Middle frontal gyrus (tissue), 1 donor: ENCODE measurements at regions not wholly inside any gene's neighbourhood (a gene's known extent, or its start where the extent isn't known, plus 50 kb on each side); places are given as distances from the start of the nearest gene placed in this dataset.

Source experiments
- DNase-seq: peaks from one replicate; pipeline ENCODE4 v3.0.0-alpha.2; 2015; ENCODE audit warnings: low spot score; ENCODE audit errors: extremely low spot score

DNA sequence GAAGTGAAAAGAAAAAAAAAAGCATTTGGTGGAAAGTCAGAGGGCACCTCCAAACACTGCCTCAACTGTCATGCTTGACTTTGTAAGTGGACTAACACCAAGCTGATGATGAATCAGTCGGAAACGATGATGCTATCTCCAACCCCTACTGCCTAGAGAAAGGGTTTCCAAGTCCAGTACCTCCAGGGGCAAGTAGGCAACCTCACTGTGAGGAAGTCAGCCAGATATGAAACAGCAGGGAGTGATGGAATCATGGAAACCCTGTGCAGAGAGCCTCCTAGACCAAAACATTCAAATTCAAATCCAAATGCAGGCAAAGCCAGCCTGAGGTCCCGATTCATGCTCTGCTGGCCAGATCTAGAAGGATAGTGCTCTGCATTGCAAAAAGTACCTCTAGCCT is 100.9 kb upstream of the SERP2 start:
- DNase-seq, result no peak

DNA sequence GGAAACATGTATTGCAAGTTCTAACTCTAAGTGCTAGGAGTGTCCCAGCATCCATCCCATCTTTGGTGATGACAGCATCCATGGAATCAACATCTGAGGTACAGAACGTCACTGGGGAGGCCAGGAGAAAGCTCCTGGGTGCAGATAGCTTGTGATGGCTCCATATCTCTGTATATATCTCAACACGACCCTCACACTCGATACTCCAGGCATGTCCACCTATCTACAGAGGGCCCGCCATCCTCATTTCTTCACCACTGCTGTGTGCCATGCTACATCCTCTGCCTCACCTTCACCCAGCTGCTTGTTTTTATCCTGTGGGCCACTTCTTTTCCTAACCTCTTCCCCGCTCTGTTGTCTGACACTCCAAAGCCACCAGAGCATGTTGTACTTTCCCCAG is 100.4 kb upstream of the SERP2 start:
- DNase-seq, result no peak

DNA sequence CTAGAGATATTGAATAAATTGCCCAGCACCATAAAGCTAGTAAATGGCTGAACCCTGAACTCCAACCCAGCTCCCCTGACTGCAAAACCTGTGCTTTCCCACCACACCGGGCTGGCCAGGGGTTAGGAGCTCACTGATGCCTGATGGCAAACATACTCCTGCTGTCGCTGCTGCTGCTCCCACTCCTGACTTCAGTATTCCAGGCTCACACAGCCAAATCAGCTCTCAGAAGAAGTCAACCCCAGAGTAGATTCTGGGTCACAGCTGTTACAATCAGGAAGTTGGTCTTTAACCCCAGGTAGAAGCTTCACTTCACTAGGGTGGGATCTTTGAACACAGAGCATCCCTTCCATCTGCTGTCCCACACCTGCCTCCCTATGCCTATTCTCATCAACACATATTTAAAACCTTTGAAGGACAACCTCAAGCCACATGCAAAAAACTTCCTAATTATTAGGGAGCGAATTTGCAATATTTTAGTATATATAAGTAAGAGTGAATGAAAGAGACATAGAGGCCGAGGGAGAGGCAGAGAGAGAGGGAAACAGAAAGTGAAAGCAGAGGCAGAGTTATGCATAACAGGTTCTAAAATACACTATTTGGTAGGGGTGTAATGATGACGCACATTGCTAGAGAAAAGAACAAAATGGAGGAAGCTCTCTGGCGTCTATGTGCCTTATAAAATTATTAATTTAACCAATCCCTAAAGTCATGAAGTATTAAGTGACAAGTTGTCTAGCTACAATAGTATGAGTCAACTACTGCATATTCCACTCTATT is 99.4 kb upstream of the SERP2 start:
- no peak for DNase-seq

DNA sequence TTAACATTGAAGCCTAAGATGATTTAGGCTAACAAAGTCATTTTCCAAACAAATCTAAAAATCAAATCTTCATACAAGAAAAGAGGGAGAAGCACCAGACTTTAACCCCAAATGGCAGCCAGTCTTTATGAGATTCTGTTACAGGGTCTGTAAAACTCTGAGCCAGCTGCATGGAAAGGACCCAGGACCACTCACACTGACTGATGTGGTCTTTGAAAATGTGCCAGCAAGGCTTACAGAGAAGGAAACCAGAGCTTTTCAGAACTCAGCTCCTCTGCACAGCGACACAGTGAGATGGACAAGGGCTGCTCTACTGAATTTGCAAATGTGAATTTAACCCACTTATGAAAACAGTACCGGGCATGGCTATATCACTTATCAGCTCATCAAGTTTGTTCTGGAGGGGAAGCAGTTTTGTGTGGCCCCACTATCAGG is 98.8 kb upstream of the SERP2 start:
- DNase-seq, result no peak

DNA sequence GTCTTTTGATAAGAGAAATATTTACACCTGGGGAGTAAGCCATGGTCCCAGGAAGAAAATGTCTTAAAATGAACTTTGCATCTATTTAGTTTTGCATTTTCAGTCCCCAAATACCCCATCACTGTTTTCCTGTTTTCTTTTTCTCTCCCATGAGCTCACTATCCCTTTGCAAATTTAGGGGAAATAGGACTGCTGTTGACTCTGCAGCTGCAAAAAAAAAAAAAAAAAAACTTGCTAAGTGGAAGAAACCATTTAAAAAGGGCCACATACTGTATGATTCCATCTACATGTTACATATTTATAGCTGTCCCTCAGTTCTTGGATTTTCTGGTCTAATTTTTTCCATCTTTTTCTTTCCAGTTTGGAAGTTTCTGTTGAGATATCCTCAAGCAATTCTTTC is 98.2 kb upstream of the SERP2 start:
- DNase-seq, result no peak

DNA sequence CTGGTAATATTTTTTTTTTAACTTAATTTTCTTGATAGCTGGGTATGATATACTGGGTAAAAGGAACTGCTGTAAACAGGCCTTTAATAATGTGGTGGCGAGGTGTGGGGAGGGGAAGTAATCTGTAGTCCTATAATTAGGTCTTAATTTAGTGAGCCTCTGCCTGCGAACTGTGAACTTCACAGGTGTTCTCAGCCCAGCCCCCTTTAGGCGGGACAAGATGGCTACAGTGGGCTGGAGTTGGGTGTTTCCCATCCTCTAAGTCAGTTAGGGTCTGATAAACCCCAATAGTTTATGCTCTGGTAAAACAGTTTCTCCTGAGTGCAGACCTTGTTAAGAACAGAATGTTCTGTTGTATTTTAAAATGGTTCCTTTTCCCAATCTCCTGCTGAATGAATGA is 97.6 kb upstream of the SERP2 start:
- DNase-seq, result no peak

DNA sequence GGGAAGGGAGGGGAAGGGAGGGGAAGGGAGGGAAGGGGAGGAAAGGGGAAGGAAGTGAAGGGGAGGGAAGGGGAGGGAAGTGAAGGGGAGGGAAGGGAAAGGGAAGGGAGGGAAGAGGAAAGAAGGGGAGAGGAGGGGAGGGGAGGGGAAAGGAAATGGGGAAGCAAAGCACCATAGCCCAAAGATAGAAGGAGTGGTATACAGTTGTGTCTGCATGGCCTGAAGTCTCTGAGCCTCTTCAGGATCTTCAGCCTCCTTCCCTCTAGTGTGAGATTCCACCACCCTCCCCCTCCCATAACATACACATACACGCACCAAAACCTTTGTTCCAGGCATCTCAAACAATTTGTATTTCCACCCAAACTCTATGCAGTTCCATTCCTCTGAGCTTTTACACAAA is 96.2 kb upstream of the SERP2 start:
- DNase-seq, result no peak

DNA sequence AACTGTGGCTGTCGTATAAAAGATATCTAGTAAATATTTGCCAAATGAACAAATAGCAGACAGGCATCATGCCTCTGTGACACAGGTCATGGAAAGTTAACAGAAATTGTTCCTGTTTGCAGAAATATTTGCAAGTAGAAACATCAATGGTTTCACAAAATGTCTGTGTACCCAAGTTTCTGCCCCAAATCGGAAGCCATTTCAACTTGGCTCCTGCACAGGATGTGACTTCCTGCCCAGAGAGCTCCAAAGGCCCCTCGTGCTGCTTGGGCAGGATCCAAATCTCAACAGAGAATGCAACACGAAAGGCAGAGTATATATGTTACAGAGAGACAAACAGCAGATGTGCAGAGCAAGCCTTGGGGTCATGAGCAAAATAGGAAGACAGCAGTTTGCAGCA is 95.5 kb upstream of the SERP2 start:
- DNase-seq, result no peak

DNA sequence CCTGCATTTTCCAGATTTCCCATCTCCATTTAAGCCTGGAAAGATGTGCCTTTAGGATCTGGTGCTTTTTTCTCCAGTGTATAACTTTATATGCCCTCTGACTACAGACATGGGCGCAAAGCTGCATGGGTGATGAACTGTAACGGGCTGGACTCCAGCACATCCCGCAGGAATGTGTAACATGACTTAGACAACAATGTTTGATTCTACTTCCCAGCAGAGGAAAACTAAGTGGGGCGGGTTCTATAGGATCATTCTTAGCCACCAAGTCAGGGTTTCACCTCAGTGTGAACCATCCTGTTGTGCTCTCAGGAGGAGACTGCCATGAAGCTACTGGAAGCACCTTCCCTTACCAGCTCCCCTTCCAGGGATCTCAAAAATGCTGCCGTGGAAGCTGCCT is 93.2 kb upstream of the SERP2 start:
- no peak for DNase-seq

DNA sequence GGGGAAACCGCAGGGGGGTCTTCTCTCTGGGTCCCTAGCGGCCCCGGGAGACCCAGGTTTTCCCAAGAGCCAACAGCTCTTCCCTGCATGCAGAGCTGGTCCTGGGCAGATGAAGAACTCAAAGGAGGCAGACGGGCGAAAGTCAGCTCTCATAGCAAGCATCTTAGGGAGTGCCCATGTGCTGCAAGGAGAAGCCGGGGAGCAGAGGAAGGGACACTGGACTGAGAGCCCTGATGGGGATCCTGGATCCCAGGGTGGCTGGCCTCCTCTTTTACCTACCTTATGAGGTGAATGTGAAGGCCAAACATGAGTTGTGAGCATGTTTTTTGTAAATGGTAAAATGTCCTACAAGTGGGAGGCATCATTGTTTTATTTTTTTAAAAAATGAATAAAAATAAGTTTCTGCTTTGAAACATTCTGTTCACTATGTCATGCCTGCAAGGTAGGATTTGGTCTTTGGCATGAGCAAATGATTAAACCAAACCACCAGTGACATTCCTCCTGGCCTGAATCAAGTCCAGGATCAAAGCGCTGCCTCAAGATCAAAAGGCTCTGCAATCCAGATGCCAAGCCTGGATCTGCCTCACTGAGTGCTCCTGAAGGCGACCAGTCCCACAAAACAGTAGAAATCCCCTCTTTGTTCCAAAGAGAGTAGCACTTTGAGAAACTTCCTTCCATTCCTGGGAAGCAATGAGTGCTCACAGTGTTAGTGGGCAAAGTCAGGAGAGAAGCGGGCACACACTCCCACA is 92.2 kb upstream of the SERP2 start:
- no peak for DNase-seq

DNA sequence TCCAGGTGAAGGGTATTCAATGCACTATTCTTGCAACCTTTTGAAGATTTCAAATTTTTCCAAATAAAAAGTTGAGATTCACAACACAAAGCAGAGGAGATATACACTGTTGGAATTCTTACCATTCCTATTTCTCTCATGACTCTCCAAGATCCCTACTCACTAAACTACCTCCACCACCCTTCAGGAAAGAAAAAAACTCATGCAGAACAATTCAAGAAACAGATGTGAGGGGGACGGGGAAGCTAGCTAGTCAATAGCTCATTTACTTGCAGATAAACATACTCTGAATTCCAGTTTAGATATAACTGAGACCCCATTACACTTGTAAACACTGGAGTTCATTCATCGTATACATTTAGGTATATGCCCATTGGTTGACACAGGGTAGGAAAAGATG is 90.0 kb upstream of the SERP2 start:
- no peak for DNase-seq

DNA sequence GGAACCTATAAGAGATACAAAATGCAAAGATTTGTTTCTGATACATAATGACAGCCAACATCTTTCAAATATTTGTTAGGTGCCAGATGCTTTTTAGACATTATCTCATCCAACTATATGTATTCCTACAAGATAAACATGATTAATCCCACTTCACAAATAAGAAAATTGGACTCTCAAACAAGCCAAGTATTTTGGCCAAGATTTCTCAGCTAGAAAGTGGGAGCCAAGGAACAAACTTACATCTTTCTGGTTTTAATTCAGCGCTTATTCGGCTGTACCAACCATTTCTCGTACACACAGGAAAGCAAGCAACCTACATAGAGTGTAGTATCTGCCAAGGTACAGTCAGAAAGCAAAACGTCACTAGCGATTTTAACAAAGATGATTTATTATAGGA is 85.7 kb upstream of the SERP2 start:
- DNase-seq, result no peak

DNA sequence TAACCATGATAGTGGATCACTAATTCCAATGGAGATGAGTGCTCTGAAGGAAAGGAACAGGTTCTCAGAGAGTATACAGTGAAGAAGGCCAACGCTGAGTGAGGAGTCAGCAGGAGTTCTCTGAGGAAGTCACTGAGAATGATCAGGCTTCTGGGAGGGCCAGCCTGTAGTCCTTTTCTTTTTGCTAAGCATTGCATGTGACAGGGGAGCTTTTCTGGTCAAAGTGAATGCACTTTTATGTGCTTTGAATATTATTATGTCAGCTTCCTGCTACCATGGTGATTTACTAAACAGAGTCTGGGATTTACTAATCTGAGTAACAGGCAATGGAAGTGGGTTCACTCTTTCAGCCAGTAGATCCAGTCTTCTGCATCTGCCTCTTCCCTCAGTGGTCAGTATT is 81.1 kb upstream of the SERP2 start:
- DNase-seq, result no peak

DNA sequence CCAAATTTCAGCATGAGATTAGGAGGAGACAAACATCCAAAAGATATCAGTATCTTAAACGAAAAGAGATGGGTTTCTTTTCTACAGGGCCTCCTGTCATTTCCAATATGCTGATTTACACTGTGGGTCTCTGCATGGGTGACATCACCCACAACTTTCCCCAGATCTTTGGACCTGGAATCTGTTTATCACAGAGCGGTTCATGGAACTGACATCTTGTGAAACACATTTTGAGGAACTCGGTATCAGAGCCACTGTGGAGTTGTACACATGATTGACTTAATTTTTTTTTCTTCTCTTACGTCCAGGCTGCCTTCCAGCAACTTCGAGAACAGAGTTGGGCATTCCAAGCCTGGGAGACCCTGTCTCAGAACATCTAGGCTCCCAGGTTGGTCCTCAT is 80.2 kb upstream of the SERP2 start:
- no peak for DNase-seq

DNA sequence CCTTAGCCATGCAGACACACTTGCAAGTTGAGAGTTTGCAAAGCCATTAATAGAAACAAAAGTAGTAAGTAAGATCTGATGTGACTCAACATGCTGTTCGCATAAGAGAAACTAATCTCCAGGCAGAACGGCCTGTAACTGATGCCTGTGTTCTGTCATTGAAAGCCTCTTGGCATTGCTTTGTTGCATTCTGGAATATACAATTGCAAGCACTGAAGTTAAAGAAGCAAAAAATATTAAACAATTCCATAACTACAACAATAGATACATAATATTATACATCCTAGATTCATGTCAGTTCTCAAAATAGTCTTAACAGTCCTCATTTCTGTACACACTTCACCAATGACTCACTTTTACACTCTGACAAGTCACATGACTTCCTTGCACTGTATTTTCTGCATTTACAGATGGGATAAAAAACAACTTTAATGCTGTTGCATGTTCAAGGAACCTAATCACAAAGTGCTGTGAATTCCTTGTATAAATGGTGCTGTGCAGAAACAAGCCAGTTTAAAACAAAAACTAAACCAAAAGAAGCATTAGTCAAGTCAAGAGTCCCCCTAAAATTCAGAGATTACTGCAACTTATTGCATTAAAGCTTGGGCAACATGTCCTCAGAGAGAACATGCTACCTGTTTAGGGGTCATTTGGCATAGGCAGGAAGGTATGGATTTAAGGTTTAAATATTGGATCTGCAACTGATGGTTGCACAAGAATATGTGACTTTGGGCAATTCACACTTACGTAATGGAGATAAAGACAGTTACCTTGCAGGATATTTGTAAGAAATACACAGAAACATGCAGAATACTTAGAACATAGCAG is 79.5 kb upstream of the SERP2 start:
- no peak for DNase-seq

DNA sequence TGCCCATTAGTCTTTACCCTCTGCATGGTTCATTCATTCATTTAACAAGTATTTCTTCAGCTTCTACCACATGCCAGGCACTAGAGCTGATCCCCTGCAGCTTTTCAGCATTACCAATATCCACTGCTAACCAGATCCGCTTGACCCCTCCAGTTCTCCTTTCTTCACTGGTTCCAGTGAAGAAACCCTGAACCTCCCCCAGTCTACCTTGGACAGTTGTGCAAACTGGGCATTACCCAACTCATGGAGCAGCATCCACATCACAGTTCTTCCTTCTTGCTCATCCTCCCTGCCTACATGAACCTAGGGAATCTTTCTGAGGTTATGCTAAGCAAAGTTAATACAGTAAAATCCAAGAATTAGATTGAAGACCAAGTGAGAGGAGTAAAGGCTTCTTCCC is 78.7 kb upstream of the SERP2 start:
- DNase-seq, result no peak

DNA sequence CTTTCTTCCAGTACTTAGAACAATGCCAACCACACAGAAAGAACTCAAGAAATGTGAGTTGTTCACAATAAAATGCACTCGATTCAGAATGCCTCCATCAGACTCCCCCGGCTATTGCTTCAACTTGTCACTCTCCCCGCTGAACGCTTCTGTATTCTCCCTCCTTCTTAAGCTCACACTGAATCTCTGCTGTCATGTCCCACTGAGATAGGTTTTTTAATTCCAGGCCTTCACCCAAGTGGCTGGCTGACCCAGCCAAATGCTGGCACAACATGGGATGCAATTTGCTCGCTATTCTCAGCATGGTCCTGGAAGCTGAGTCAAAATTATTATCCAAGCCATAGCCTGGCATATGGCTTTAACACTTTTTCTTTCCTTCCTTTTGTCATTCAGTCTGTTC is 76.8 kb upstream of the SERP2 start:
- DNase-seq, result no peak

DNA sequence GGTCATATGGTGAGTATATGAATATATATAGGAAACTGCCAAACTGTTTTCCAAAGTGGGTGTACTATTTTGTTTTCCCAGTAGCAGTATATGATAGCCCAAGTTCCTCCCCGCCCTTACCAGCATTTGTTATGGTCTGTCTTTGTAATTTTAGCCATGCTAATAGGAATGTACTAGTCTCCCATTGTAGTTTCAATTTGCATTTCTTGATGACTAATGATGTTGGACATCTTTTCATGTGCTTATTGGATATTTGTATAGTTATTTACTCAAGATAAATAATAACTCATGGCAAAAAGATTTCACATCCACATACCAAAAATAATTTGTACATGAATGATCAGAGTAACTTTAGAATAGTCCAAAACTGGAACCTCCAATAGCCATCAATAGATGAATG is 75.3 kb upstream of the SERP2 start:
- no peak for DNase-seq

DNA sequence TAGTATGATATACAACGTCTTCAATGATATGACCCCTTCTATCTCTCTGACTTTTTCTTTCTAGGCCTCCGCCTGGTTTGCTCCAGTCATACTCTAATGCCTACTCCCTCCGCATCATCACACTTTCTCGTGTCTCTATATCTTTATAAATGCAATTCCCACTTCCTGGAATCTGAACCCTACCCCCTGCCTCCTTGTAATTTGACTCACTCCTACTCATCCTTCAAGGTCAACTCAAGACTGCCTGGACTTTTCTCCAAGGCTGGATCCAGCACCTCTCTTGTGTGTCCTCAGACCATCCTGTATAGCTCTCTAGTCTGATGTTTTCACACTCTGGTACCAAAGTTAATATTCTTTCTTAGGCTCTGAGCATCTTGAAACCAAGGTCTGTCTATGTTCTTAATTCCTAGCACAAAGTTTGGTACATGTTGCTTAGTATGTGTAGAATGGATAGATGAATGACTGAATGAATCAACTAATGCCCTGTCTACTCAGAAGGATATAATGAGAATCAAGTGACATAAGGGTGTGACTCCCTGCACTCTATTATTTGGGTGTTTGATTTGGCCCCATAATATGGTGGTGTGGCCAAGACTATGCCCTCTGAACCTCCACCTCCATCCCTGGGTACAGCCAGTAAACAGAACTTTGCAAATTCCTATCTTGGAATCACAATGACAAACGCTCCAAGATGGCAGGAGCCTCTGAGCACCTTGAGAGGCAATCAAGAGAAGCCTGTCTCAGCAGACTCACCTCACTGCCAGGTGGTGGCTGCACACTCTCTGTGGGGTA is 74.3 kb upstream of the SERP2 start:
- DNase-seq, result no peak

DNA sequence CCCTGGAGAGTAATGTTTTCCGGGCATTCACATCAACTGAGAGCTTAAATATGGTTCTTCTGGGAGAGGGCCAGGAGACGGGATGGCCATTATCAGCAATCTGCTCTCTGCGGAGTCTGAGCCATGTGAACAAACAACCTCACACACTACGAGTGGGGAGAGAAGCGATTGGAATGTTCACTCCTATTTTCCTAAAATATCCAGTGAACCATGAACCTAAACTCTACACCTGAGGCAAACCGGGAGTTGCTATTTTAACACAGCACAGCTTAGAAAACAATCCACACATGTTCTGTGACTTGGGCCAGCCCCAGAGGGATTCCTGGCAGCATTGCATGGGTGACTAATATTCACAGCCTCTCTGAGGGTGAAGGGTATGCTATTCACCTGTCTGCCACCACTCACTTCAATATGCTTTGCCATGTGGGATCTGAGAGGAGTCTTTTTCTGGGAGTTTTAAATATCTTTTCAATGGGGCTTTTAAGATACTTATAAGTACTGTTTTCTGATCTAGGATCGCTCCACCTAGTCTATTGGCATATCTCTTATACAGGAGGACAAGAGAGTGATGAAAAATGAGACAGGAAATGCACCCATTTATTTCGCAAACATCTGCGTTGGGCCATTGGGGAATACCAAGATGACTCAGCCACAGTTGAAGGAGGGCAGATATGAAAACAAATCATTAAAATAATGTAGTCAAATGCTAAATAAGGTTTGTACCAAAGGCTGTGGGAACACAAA is 72.6 kb upstream of the SERP2 start:
- DNase-seq, result no peak

DNA sequence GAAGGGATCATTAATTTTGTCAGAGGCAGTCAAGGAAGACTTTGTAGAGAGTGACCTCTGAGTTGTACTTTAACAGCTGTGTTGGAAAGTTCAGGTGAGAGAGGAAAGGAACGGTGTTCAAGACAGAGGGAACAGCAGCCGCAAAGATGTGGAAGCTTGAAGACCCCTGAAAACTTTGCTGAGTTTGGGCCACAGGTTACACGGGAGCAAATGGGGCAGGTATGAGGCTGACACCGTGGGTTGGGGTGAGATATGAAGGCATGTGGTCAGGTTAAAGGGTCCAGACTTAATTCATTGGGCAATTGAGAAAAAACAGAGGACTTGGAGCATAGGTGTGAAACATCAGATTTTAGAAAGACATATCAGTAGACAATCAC is 72.0 kb upstream of the SERP2 start:
- DNase-seq, result no peak
